HG02970 (cell line): ENCODE measurements at regions not wholly inside any gene's neighbourhood (a gene's known extent, or its start where the extent isn't known, plus 50 kb on each side); places are given as distances from the start of the nearest gene placed in this dataset.
"Not testable (repeated sequence)": the region's sequence is repeated elsewhere in the genome, so short reads cannot be mapped to it uniquely, and the experiment has no call there.

Source experiments
- ATAC-seq: cut with Tn5 transposase; IDR thresholded peaks from one replicate; pipeline ENCODE4 v1.9.1; 2021; ENCODE audit warnings: mild to moderate bottlenecking, moderate library complexity, moderate number of reproducible peaks; ENCODE audit not compliant: unreplicated experiment, low FRiP score

GRCh38 chr2:215576572-215576971 is 140.7 kb upstream of the FN1 start:
- no peak for ATAC-seq

DNA sequence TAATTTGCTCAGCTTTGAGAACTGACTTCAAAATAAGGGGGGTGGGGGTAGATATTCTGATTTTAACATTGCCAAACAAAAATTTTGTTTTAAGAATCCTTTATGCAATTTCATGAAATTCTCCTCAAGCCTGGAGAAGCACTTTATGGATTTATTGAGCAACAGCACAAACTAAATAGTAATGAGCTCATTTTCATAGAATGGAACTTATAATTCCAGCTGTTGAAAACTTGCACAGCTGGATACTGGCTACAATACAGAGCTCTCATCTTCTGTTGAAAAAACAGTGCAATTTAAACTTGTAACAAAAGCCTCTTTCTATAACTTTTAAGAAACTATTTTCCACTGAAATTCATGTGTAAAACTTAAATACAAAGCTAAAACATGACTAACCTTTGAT is 137.6 kb upstream of the FN1 start:
- ATAC-seq, result no peak

DNA sequence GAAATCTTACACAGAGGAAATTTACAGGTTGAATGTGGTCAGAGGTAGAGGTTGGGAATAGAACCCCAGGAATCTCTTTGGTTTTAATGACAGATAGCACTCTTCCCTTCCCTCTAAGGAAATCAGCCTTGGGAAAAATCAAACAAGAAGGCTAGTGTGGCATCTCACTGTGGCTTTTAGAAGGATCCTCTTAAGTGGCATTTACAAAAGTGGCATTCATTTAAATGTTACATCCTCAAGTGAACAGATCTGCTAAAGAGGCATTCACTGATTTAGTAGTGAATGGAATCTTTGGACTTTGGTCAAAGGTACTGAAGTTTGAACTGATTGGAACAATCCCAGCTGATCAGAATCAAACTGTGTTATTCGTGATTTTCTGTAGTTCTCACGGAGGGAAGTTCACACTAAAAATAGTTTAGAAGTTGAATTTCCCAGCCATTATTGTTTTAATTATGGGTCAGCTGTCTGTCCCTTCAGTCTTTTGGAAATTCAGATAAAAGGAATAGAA is 136.5 kb upstream of the FN1 start:
- no peak for ATAC-seq

DNA sequence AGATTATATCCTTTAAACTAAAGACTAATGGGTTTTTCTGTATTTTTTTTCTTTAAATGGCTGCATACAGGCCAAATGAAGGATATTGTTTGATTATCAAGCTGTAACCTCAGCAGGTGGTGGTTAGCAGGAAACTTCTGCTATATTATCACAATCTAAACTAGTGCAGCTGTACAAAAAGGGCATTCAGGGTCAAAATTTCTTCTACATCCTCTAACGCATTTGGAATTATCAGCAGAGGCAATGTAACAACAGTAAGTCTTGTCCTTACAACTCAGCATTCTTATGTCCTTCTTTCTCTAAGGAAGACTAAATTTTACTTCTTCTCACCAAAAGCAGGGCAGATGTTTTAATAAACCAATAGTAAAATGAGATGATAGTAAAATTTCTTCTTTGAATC is 135.8 kb upstream of the FN1 start:
- no peak for ATAC-seq

- no peak for ATAC-seq
These were observed 131.6 kb upstream of the FN1 start for GRCh38 chr2:215567504-215567903.

- no peak for ATAC-seq
These were observed 130.0 kb upstream of the FN1 start for GRCh38 chr2:215565897-215566296.

DNA sequence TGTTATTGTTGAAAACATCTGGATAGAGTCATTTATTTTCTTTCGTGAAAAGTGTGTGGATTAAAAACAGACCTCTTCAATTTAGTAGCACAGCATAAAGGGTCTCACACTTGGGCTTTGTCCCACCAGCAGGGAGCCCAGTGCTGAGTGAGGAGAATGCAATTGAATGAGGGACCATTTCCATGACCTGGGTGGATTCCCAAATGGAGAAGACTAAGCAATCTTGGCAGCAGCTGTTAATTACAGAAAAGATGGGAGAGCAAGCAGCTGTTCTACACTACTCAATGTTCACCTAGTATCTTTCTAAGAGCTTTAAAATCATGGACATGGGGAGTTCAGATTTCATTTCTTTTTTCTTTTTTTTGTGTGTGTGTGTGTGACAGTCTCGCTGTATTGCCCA is 121.8 kb upstream of the FN1 start:
- no peak for ATAC-seq

- no peak for ATAC-seq
These were observed 121.1 kb upstream of the FN1 start for GRCh38 chr2:215556979-215557378.

DNA sequence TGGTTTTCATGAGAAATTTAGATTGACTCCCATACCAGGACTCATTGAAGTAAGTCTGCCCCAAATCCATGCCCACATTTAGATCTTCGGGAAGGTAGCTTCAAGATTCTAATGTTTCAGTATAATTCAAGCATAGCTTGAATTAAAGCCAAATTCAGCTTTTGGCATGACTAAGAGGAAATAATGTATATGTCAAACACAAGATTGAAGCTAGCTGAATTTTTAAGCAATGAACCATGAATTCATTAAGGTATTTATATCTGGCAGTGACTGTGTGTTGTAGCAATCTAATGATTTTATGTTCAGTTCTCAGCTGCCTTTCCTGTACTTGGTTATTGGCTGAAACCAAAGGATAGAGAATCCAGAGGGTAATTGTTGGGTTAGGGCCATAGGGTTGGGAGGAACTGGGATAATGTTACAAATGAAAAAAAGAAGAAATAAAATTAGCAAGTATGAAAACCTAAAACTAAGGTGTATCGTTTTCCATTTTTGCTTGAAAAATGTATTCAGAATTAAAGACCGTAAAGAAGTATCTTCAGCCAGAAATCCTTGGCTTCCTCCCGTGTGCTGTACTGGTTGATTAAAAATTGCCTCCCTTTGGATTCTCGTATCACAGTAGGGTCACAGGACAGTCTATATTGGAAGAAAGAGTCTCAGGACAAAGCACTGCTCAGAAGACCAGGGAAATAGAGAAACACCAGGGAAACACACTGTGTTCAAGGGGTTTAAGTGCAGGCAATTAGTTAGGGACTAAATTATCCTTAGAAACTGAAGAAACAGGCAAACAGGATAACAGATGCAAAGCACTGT is 119.0 kb upstream of the FN1 start:
- no peak for ATAC-seq

DNA sequence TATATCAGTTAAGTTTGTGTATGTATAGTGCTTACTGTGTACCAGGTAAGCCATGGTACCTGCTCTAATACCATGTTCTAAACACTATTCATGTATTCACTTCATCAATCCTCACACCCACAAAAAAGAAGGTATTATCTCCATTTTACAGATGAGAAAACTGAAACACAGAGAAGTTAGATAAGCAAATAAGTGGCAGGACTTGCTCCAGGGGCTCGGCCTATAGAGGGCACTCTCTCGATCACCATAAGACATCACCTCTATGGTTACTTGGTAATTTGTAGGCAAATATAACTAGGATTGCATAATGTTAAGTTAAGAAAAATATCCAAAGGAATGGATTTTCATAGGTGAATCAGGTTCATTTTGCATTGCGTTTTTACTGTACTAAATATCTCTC is 118.1 kb upstream of the FN1 start:
- no peak for ATAC-seq

- no peak for ATAC-seq
These were observed 116.3 kb upstream of the FN1 start for GRCh38 chr2:215552144-215552580.

DNA sequence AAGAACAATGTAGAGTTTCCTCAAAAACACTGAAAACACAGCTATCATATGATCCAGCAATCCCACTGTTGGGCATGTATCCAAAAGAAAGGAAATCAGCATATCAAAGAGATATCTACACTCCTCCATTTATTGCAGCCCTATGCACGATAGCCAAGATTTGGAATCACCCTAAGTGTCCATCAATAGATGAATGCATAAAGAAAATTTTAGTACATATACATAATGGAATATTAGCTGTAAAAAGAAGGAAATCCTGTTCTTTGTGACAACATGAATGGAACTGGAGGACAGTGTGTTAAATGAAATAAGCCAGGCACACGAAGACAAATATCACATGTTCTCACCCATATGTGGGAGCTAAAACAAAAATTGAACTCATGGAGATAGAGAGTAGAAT is 114.5 kb upstream of the FN1 start:
- no peak for ATAC-seq

- ATAC-seq, result no peak
These were observed 112.8 kb upstream of the FN1 start for GRCh38 chr2:215548714-215549113.

- ATAC-seq, result no peak
These were observed 106.8 kb upstream of the FN1 start for GRCh38 chr2:215542690-215543089.

DNA sequence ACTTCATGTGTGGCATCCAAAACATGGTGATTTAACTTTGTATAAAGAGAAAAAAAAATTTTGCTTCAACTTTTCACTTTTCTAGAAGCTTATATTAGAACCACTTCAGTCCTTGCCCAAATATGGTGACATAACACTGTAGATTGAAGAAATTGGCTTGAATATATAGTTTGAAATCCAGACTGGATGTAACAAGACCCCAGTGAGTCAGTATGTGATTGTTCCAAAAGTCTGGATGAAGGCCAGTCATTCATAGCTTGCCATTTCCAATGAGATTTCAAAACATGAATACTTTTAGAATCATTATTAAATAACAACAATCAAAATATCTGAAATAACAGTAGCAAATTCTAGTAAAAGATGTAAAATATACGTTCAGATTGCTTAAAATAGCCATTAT is 104.8 kb upstream of the FN1 start:
- ATAC-seq, result no peak

- no peak for ATAC-seq
These were observed 101.7 kb upstream of the FN1 start for GRCh38 chr2:215537611-215538010.

- ATAC-seq, result no peak
These were observed 100.6 kb upstream of the FN1 start for GRCh38 chr2:215536510-215536909.

DNA sequence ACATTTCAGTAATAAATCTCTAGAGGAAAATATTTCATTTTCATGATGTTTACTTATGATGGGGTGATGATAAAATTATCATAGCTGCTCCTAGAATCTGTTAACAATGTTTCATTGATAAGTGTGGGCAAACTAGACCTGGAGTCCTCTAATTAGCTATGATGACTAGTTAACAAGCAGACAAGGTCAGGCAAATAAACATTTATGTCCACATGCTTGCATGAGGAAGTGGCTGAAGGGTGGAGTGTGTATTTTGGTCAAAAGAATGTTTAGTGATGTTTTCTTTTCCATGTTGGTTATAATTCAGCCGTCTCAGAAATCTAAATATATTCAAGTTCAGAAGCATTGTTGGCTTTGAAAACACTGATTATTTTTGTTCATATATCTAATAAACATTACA is 99.9 kb upstream of the FN1 start:
- ATAC-seq, result no peak

DNA sequence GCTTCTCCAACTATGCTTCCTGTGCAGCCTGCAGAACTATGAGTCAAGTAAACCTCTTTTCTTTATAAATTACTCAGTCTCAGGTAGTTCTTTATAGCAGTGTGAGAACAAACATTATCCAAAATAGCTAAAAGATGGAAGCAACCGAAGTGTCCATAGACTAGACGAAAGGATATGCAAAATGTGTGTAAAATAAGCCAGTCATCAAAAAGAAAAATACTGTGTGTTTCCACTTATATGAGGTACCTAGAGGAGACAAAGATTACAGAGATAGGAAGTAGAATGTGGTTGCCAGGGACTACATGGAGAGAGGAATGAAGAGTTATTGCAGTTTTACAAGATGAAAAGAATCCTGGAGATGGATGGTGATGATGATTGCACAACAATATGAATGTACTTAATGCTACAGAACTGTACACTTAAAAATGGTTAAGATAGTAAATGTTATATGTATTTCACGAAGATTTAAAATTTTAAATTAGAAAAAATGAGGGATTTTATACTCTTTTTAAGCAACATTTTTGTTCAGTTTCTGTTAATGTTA is 99.3 kb upstream of the FN1 start:
- ATAC-seq, result no peak

DNA sequence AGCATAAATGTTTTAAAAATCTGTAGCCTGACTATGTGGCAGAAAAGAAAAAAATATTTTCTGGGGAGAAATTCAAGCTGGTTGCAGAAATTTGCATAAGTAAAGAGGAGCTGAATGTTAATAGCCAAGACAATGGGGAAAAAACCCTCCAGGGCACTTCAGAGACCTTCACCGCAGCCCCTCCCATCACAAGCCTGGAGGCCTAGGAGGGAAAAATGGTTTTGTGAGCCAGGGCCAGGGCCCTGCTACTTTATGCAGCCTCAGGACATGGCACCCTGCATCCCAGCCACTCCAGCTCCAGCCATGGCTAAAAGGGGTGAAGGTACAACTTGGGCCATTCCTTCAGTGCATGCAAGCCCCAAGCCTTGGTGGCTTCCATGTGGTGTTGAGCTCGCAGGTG is 97.8 kb upstream of the FN1 start:
- not testable (repeated sequence) for ATAC-seq

GRCh38 chr2:215532844-215533243 is 97.0 kb upstream of the FN1 start:
- no peak for ATAC-seq

- no peak for ATAC-seq
These were observed 95.4 kb upstream of the FN1 start for GRCh38 chr2:215531284-215531683.
